Right renal pelvis (tissue), 4 donors: ENCODE measurements at regions not wholly inside any gene's neighbourhood (a gene's known extent, or its start where the extent isn't known, plus 50 kb on each side); places are given as distances from the start of the nearest gene placed in this dataset.
"Not testable (repeated sequence)": the region's sequence is repeated elsewhere in the genome, so short reads cannot be mapped to it uniquely, and the experiment has no call there.

Experiments used
- DNase-seq, 4 donors: peaks; one replicate each; pipeline ENCODE4 v3.0.0-alpha.2; 2013; ENCODE audit warnings: low read depth in 4 of 4, low spot score in 3 of 4, missing footprints in 1 of 4

GRCh38 chr20:52447225-52447551 lies 255.6 kb upstream of the ZFP64 start:
- DNase-seq, result no peak

DNA sequence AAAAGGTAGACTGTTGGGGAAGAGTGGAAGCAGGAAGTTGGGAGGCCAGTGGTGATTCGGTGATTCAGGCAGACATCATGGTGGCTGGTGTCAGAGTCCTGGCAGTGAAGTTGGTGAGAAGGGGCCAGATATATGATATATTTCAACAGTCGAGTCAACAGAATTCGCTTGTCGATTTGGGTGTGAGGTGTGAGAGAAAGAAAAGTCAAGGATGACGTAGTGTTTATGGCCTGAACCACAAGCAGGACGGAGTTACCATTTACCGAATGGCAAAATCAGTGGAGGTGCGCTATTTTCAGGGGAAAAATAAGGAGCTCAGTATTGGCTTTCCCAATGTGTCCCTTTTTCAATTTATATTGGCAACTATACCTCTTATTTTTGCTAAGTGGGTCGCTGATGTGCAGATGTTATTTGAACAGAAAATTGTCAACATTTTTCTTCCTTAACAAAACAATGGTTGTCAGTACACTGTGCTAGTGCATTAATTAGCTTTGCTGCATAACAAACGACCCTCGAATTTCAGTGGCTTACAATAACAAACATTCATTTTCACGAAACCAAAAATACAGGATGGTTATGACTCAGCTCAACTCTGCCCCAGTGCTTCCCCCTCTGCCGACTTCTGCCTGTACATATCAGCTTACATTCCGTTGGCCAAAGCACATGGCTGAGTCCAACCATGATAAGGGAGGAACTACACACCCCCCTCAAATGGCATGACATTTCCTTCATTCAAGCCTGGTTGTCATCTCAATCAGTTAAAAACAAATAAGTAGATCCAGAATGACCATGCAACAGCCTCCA lies 255.0 kb upstream of the ZFP64 start:
- DNase-seq, result no peak

DNA sequence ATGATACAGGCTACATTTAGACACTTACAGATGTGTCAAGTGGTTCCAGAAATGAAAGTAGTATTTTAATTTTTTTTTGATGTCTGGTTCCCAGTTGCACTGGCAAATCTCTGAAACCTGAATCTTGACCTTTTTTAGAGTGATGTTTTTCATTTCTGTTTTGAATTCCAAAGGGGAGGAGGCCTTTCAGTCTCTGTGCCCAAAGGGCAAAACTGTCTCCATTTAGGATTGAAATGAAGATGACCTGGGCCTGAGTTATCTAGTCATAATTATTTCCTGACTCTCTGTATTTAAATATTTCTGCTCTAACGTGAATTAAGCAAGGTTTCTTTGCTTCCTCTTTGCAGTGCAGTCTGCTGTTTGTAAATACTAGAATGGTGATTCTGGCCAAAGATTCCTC lies 252.9 kb upstream of the ZFP64 start:
- DNase-seq, result no peak

DNA sequence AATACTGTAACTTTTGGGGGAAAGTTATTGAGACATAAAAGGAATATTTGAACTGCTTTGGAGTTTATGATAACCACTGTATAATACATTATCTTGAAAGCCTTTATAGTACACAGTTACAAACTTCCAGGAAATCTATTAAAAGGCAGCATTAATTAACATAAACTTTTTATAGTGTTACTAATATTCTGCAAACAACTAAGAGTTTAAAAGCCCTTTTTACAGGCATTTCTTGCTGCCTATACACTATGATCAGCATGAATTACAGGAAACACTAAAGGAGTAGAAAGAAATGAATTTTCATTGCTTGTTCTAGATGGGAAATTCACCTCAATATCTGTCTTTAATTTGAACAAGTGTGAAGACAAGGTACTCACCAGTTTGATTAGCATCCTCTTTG lies 252.3 kb upstream of the ZFP64 start:
- no peak for DNase-seq

DNA sequence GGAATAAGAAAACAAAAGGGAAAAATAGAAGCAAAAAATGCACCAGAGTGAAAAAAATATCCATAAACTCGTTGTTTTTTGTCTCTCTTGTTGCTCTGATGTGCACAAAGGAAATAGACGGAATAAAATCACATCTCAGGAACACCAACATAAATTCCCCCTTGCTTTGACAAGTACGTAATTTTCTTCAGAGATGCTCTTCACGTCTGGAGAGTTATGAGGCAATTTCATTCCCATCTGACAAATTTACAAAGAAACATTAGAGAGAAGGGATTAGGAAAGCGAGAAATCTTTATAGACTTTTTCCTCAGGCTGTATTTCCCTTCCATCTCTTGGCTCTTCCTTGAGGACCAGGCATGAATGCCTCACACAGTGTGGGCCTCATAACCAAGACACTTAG lies 250.1 kb upstream of the ZFP64 start:
- DNase-seq, result no peak

- DNase-seq, result no peak
These were observed 247.8 kb upstream of the ZFP64 start for GRCh38 chr20:52439375-52439774.

DNA sequence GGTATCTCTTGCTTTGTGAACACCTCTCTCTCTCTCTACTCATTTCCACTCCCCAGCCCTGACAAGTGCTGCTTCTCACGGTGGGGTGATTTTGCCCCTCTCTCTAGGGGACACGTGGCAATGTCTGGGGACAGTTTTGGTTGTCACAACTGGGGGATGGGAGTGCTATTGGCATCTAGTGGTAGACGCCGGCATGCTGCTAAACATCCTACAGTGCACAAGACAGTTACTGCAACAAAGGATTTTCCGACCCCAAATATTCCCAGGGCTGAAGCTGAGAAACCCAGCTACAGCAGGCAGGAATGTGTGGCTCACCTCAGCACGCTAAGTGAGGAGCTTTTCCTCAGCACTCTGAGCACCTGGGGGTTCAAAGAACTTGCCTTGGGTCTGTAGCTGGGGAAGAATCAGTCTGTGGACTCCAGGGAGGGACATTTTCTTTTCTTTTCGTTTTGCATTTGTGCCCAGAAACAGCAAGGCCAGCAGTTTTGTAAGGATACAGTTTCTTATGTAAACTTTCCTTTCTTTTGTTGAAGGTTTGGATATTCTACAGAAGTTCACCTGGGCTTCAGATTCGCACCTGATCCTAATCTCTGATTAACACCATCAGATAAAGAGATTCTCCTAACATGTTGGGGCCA lies 246.9 kb upstream of the ZFP64 start:
- DNase-seq, result no peak

DNA sequence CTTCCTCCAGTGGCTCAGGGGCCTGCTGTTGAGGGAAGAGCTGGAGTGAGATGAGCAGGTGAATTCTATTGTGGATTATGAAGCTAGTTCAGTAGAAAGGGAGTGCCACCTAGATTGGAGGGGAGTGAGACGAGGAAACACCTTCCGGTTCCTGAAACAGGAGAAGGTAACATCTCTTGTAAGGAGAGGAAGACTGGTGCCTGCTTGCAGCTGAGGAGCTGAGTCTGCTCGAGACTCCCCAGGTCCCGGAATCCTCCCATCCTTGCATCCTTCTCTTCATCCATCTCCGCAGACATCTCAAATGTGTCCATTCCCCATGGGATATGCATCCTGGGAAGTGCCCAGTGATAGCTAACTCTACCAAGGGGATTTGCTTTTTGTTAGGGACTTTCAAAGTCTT lies 242.9 kb upstream of the ZFP64 start:
- DNase-seq, result no peak

DNA sequence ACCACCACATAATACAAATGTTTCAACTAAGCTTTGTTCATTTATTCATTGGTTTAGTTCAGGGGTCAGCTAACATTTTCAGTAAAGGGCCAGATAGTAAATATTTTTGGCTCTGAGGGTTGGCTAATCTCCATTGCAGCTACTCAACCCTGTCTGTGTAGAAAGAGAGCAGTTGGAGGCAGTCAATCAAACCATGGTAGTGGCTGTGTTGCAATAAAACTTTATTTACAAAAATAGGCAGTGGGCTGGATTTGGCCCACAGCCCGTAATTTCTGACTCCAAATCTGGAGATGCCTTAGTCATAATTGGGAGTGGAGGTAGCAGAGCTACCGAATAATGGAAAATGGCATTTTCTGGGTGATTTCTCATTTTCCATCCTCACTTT lies 242.5 kb upstream of the ZFP64 start:
- no peak for DNase-seq

DNA sequence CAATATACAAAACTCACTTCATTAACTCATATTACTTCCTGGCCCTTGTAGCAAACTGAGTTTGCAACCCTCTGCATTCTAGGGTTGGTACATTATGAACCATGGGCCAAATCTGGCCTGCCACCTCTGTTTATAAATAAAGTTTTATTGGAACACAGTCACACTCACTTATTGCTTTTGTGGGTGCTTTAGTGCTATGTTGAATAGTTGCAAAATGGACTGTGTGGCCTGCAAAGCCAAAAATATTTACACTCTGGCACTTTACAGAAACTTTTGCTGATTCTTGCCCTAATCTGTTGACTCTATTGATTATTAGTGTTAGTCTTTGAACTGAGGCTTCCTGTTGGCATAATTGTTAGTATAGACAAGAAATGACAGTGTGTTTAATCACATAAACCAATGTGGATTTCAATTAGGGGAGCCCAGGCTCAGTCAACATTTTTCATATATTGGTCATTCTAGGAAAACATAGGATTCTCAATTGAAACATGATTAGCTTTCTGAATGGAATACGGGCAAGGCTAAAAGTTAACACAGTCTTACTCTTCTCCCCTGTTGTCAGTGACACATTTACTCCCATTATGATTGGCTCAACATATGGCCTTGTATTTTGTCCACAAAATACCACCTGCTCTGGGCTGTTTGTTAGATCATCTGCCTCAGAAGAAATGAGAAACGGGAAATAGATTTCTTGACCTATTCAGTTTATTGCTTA lies 241.9 kb upstream of the ZFP64 start:
- DNase-seq, result no peak

DNA sequence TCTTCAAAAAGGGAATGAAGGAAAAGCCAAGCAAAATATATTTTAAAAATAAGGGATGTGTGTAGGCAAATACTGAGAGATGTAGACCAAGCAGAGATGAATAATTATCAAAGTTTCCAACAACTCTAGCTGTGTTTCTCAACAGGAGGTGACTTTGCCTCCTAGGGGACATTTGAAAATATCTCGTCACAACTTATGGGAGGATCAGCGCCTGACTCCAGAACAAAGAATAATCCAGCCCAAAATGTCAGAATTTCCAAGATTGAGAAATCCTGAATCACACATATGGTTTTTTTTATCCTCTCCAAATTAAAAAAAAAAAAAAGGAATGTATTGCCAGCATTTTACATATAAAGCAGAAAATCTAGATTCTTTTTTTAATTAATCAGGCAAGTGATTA lies 241.2 kb upstream of the ZFP64 start:
- no peak for DNase-seq

DNA sequence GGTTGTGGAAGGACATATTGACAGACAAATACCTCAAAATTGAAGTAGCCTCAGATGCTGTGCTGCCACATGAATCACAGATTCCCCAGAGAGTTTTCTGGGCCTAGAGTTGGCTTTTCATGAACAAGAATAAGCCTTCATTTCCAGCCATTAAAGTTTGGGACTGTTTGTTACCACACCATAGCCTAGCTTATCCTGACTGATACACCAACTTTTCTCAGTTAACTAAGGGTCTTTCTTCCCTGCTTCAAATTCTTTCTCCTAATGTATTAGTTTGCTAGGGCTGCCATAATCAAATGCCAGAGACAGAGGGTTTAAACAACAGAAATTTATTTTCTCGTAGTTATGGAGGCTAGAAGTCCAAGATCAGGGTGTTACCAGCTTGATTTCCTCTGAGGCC lies 237.4 kb upstream of the ZFP64 start:
- DNase-seq, result no peak

DNA sequence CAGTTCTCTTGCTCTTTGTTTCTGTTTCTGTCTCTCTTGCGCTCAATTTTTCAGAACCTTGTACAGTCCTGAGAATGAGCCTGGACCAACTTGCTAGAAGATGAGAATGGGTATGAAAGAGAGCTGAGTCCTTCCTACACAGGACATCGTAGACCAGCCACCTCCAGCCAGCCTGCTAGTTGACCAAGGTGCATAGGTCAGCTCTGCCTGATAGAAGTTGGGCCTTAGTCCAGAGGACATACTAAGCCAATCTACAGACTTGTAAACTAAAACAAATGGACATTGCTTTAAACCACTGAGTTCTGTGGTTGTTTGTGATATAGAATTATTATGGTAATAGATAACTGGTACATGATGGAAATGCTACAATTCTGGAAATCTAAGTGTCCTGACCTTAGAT lies 236.4 kb upstream of the ZFP64 start:
- DNase-seq, result no peak

DNA sequence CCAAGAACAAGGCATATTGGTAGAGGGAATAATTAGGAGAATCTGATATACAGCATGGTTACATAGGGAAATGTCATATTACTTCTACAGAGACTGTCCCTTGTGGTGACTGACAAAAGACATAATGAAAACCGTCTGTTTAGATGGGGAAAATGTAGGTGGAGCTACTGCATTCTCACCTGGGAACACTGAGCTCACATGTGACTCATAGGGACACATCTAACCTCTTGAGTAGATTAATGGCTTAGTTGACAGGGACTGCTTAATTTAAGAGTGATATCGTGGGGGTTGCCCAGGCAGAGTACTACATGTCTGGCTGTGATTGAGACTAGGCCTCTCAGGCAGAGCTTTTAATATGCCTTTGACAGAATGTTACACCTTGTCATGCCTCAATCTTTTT lies 235.3 kb upstream of the ZFP64 start:
- DNase-seq, result no peak

DNA sequence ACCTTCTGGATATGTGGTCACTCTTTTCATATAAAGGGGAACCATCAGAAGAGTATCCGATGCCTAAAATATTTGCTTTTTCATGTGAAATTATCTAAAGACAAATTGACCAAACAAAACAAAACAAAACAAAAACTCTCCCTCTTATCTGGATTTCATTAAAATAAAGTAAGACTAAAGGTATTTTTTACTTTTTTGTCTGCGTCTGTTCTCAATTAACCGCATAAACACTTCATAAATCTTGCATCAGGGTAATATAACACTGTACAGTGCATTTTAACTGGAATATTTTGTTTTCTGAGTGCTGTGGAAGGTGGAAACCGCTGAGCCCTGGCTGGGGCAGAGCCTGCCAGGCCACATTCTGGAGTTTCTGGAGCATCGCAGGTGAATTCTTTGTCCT lies 234.1 kb upstream of the ZFP64 start:
- no peak for DNase-seq

DNA sequence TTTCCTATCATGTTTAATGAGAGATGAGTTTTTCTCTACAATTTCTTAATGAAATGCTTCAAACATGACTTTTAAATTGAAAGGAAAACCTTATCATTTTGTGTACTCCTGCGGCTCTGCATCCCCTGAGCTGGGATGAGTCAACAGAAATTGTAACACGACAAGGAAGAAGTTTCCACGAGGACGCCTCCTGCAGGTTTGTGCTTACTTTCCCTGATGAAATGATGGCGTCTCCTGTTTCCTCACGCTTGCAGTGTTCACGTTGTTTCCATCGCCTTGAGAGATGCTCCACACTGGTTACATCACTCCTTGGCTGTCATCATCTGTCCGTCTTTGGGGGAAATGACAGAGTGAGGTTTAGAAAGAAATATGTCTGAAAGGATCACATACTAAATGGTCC lies 233.7 kb upstream of the ZFP64 start:
- no peak for DNase-seq

DNA sequence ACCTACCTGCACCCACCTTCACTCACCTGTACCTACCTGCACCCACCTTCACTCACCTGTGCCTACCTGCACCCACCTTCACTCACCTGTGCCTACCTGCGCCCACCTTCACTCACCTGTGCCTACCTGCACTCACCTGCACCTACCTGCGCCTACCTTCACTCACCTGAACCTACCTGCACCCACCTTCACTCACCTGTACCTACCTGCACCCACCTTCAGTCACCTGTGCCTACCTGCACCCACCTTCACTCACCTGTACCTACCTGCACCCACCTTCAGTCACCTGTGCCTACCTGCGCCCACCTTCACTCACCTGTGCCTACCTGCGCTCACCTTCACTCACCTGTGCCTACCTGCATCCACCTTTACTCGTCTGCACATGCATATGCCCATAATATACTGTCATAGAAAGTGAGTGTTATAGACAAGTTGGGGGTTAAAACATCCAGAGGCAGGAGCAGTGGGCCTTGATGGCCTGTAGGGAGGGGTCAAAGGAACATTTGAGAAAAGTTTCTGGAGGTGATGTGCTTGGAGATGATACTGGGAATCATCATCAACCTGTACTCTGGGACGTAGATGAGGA lies 232.9 kb upstream of the ZFP64 start:
- DNase-seq, result not testable (repeated sequence)

DNA sequence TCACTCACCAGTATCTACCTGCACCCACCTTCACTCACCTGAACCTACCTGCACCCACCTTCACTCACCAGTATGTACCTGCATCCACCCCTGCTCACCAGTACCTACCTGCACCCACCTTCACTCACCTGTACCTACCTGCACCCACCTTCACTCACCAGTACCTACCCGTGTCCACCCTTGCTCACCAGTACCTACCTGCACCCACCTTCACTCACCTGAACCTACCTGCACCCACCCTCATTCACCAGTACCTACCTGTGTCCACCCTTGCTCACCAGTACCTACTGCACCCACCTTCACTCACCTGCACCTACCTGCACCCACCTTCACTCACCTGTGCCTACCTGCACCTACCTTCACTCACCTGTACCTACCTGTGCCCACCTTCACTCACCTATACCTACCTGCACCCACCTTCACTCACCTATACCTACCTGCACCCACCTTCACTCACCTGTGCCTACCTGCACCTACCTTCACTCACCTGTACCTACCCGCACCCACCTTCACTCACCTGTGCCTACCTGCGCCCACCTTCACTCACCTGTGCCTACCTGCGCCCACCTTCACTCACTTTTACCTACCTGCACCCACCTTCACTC lies 232.1 kb upstream of the ZFP64 start:
- not testable (repeated sequence) for DNase-seq

DNA sequence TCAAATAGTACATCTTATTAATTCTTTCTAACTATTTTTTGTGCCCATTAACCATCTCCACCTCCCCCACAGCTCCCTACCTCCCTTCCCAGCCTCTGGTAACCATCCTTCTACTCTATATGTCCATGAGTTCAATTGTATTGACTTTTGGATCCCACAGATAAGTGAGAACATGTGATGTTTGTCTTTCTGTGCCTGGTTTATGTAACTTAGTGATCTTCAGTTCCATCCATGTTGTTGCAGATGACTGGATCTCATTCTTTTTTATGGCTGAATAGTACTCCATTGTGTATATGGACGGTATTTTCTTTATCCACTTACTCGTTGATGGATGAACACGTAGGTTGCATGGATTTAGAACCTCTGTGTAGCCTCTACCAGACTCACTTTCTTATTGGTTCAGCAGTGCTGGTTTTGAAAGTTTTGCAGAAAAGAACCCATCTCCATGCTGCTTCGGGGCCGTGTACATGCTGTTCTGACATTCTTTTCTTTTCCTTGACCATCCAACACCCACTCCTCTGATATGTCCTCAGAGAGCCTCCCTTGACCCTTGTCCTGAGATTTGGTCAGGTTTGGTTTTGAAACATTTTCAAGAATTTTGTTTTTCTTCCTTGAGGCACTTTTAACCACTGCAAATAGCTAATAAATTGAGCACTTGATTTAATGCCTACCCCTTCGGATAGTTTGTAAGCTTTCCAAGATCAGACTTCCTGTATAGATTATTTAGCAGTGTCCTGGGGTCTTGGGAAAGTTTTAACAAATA lies 231.2 kb upstream of the ZFP64 start:
- DNase-seq, result peak in 1 of 4 donors; percentile 9

DNA sequence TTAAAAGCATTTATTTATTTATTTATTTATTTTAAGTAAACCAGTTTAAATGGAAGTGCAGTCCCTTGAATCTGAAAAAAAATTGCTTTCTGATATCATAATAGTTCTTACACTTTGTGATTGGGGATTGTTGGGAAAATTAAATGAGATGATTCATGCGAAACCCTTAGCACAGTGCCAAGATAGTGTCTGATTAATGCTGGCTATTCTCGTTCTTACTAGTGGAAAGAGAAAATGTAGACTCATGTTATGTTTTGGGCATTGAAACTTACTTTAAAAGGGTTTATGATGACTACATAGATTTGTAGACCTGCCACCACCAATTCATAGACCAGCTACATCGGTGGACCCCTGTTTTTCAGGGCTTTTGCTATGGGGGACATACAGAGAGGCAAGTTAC lies 229.2 kb upstream of the ZFP64 start:
- DNase-seq, result no peak

DNA sequence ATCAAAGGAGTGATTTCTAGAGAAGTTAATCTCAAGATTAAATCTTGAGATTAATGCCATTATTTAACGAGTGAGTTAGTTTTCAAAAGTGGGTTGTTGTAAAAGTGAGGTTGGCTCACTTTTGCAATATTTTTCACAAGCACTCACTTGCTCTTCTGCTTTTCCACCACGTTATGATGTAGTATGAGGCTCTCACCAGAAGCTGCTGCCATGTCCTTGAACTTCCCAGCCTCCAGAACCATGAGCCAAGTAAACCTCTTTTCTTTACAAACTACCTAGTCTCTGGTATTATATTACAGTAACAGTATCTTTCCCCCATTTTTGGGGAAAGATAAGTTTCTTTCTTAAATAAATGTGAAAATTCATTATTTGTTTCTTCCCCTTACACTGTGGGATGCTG lies 227.6 kb upstream of the ZFP64 start:
- no peak for DNase-seq
